IPS-18c (cell line): ENCODE measurements at regions not wholly inside any gene's neighbourhood (a gene's known extent, or its start where the extent isn't known, plus 50 kb on each side); places are given as distances from the start of the nearest gene placed in this dataset.
"Not testable (repeated sequence)": the region's sequence is repeated elsewhere in the genome, so short reads cannot be mapped to it uniquely, and the experiment has no call there.

Experiments
- H3K4me3 ChIP-seq: 2 replicates; pipeline ENCODE4 v1.7.0; 2013; ENCODE audit warnings: low read depth, mild to moderate bottlenecking, low read length, moderate library complexity; ENCODE audit not compliant: insufficient read depth
- H3K9me3 ChIP-seq: one replicate; pipeline ENCODE4 v1.6.1; 2013; ENCODE audit warnings: mild to moderate bottlenecking, low read length, moderate library complexity; ENCODE audit not compliant: control insufficient read depth, insufficient read depth

DNA sequence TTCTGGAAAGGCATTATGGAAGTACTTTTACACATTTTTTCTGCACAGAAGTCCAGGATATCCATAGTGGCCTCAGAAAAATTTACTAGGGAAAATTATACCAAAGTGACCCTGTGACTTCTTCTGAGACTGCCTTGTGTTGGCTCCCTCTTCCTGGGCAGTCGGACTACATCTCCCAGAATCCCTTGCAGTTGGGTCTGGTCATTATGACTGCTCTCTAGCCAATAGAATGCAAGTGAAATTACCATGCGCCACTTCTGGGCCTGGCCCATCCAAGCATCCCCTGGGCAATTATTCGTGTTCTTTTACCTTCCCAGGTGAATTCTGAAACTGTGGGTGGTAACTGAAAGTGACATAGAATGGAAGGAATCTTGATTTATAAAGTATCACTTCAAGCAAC lies 430.9 kb downstream of the ACTR3B start:
- no peak overlapping the region for H3K4me3 ChIP-seq
- H3K9me3 ChIP-seq: no peaks in the 10 kb centered on the region

GRCh38 chr7:153190986-153191385 lies 431.4 kb downstream of the ACTR3B start:
- H3K9me3 ChIP-seq: no peaks in the 10 kb centered on the region
- H3K4me3 ChIP-seq: no peak overlapping the region

DNA sequence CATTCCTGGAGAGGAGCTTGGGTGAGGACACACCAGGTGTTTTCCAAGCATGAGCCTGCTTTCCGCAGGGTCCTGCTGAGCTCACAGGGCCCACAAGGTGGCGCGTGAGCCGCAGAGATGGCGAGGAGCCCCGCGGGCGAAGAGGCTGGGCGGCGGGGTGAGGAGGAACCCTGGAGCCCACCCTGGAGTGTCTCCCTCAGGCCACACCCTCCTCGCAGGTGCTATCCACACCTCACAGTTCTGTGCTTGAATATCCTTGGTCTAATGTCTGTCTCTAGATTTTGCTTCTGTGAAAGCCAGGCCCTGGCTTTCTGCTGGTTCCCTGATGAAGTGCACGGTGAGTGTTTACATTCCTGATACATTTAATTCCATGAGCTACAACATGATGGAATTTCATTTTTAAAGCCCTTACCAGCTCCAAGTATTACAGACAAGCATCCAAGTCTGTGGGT lies 433.6 kb downstream of the ACTR3B start:
- Histone ChIP-seq H3K4me3 (no peak overlapping the region), H3K9me3 (no peaks in the 10 kb centered on the region)

GRCh38 chr7:153217032-153217431 lies 457.5 kb downstream of the ACTR3B start:
- peaks cover 2% of the 10 kb centered on the region for H3K9me3 ChIP-seq

DNA sequence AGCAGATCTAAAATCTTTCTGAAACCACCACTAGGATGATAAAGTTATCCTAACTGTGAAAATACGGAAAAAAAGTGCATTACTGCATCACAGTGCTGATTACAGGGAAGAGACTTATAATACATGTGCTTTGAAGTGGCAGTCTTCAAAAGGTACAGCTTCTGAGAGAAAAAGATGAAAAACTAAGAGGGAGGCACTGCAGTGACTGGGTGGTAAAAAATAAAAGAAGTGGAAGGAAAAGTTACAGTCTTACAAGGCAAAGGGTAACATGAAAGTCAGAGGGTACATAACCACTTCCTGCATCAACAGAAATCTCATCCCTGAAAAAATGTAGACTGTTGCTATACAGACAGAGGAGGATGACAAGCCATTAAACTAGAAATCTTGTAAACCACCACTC lies 465.3 kb downstream of the ACTR3B start:
- Histone ChIP-seq H3K4me3 (no peak overlapping the region), H3K9me3 (no peaks in the 10 kb centered on the region)

More at GRCh38 chr7:153217032-153217431, 457.5 kb downstream of the ACTR3B start:
- no peak overlapping the region for H3K4me3 ChIP-seq

- not testable (repeated sequence) for H3K9me3 ChIP-seq
These were observed 485.6 kb downstream of the ACTR3B start for GRCh38 chr7:153245136-153245535.

GRCh38 chr7:153245809-153246208 lies 486.3 kb downstream of the ACTR3B start:
- no peaks in the 10 kb centered on the region for H3K9me3 ChIP-seq
- no peak overlapping the region for H3K4me3 ChIP-seq

More at GRCh38 chr7:153245136-153245535, 485.6 kb downstream of the ACTR3B start:
- H3K4me3 ChIP-seq: not testable (repeated sequence)

DNA sequence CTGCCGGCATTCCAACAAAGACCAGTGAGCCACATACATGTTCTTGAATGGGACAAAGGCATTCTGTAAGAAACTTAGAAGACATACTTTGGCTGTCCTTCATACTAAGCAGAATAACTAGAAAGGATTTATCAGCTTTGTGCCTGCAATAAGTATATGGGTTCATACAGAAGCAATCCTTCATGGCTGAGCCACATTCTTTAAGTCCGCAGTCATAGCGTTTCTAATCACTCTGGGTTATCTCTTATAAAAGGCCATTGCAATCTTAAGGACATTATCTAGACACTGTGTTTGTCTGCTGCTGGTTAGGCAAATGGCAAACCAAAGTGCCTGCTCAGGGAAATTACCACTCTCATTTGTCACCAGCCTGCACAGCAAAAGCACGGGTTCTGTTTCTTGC lies 488.4 kb downstream of the ACTR3B start:
- H3K4me3 ChIP-seq: no peak overlapping the region
- H3K9me3 ChIP-seq: no peaks in the 10 kb centered on the region

GRCh38 chr7:153258686-153259085 lies 499.1 kb downstream of the ACTR3B start:
- peaks cover under 1% of the 10 kb centered on the region for H3K9me3 ChIP-seq
- no peak overlapping the region for H3K4me3 ChIP-seq

- H3K4me3 ChIP-seq: no peak overlapping the region
- H3K9me3 ChIP-seq: no peaks in the 10 kb centered on the region
These were observed 516.8 kb downstream of the ACTR3B start for GRCh38 chr7:153276394-153276793.

GRCh38 chr7:153286763-153287162 lies 527.2 kb downstream of the ACTR3B start:
- no peaks in the 10 kb centered on the region for H3K9me3 ChIP-seq
- H3K4me3 ChIP-seq: no peak overlapping the region

GRCh38 chr7:153290066-153290465 lies 530.5 kb downstream of the ACTR3B start:
- Histone ChIP-seq H3K4me3 (no peak overlapping the region), H3K9me3 (no peaks in the 10 kb centered on the region)

DNA sequence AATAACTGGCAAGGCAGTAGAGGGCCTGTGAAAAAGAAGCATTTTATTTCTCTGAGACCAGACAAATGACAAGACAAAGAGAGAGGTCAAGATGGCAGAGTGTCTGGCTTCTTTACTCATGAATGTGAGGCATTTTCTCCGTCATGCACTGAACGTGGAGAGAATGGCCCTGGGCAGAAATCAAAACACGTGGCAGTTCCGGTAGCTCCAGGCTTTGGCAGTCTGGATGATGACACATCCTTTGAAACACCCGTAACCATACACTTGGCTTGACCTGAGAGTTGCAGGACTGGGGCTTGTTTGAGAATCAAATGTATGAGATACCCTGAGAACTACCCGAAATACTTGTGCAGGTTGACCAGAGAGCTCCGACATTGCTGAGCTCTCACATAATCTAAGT lies 537.6 kb downstream of the ACTR3B start:
- Histone ChIP-seq H3K9me3 (no peaks in the 10 kb centered on the region), H3K4me3 (no peak overlapping the region)

- H3K9me3 ChIP-seq: no peaks in the 10 kb centered on the region
- H3K4me3 ChIP-seq: no peak overlapping the region
These were observed 542.4 kb downstream of the ACTR3B start for GRCh38 chr7:153301936-153302335.

DNA sequence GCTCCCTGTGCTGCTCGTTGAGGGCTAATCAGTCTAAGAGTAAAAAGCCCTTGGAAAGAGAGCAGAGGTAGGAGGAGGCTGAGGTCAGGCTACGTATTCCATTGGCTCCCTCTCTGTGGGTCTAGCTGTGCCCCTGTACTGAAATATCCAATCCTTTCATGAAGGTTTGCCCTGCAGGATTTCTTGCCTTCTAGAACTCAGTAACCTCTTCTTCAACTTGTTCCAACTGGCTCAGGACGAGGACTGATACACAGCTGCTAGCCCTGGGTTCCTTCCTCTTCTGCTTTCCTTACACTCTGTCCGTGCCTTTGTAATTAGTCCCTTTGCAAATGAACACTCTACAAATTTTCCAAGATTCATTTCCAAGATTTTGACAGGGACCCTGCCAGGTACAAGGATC lies 560.5 kb downstream of the ACTR3B start:
- H3K4me3 ChIP-seq: no peak overlapping the region
- peaks cover 2% of the 10 kb centered on the region for H3K9me3 ChIP-seq

DNA sequence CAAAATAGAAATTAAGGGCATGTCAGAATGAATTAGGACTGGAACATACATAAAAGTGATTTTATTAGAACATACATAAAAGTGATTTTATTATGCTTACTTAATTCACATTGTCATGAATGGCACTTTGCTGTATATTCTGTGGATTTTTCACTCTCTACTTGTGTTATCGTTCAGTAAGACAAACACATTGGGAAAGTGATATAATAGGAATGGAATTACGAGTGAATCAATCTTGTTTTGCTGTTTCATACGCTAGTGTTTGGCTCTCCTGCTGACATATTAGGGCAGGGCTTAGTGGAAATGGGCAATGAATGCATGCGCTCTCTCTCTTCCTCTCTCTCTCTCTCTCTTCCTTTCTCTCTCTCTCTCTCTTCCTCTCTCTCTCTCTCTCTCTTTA lies 561.1 kb downstream of the ACTR3B start:
- Histone ChIP-seq H3K4me3 (no peak overlapping the region), H3K9me3 (peaks cover 2% of the 10 kb centered on the region)

- H3K4me3 ChIP-seq: no peak overlapping the region
These were observed 563.4 kb downstream of the ACTR3B start for GRCh38 chr7:153322991-153323390.

GRCh38 chr7:153324094-153324493 lies 564.5 kb downstream of the ACTR3B start:
- H3K4me3 ChIP-seq: no peak overlapping the region
- peaks cover 2% of the 10 kb centered on the region for H3K9me3 ChIP-seq

More at GRCh38 chr7:153322991-153323390, 563.4 kb downstream of the ACTR3B start:
- H3K9me3 ChIP-seq: peaks cover 2% of the 10 kb centered on the region

DNA sequence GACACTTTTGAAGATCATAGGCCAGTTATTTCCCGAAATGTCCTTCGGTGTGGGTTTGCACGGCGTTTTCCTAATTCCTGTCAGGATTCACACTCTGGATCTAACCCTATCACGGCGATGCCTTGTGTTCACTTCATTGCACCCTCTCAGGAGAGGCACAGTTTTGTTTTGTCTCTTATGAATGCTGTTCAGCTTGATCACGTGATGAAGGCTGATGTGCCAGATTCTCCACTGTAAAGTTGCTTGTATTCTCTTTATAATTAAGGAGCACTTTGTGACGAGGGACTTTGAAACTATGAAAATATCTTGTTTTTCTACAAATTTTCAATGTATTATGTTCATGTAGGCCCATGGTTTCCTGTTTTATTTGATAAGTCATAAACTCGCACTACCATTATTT lies 568.1 kb downstream of the ACTR3B start:
- H3K9me3 ChIP-seq: peaks cover 2% of the 10 kb centered on the region
- H3K4me3 ChIP-seq: no peak overlapping the region
